ENCODE measurements at regions not wholly inside any gene's neighbourhood (a gene's known extent, or its start where the extent isn't known, plus 50 kb on each side); places are given as distances from the start of the nearest gene placed in this dataset.

GRCh38 chr14:39853441-39853840 lies 421.2 kb upstream of the FBXO33 start:
- in situ Hi-C loops (cut with HindIII; ENCODE audit: low sequenced_read_pairs): no loop called here

- in situ Hi-C loops (cut with HindIII; ENCODE audit: low sequenced_read_pairs): no loop called here
Observed at GRCh38 chr14:39851202-39851601, 419.0 kb upstream of the FBXO33 start.

- in situ Hi-C loops (cut with HindIII; ENCODE audit: low sequenced_read_pairs): no loop called here
Observed at GRCh38 chr14:39847852-39848251, 415.6 kb upstream of the FBXO33 start.

- in situ Hi-C loops (cut with HindIII; ENCODE audit: low sequenced_read_pairs): no loop called here
Observed at GRCh38 chr14:39847194-39847593, 415.0 kb upstream of the FBXO33 start.

GRCh38 chr14:39843881-39844280 lies 411.6 kb upstream of the FBXO33 start:
- in situ Hi-C loops (cut with HindIII; ENCODE audit: low sequenced_read_pairs): no loop called here

- in situ Hi-C loops (cut with HindIII; ENCODE audit: low sequenced_read_pairs): no loop called here
Observed at GRCh38 chr14:39841088-39841487, 408.9 kb upstream of the FBXO33 start.

- in situ Hi-C loops (cut with HindIII; ENCODE audit: low sequenced_read_pairs): no loop called here
Observed at GRCh38 chr14:39827901-39828655, 395.8 kb upstream of the FBXO33 start.

GRCh38 chr14:39812532-39813320 lies 380.5 kb upstream of the FBXO33 start:
- in situ Hi-C loops (cut with HindIII; ENCODE audit: low sequenced_read_pairs): no loop called here

GRCh38 chr14:39807271-39807670 lies 375.0 kb upstream of the FBXO33 start:
- in situ Hi-C loops (cut with HindIII; ENCODE audit: low sequenced_read_pairs): no loop called here

- in situ Hi-C loops (cut with HindIII; ENCODE audit: low sequenced_read_pairs): no loop called here
Observed at GRCh38 chr14:39784461-39784860, 352.2 kb upstream of the FBXO33 start.

- in situ Hi-C loops (cut with HindIII; ENCODE audit: low sequenced_read_pairs): no loop called here
Observed at GRCh38 chr14:39781466-39781865, 349.2 kb upstream of the FBXO33 start.

GRCh38 chr14:39773387-39774126 lies 341.3 kb upstream of the FBXO33 start:
- in situ Hi-C loops (cut with HindIII; ENCODE audit: low sequenced_read_pairs): no loop called here

GRCh38 chr14:39772627-39773026 lies 340.4 kb upstream of the FBXO33 start:
- in situ Hi-C loops (cut with HindIII; ENCODE audit: low sequenced_read_pairs): no loop called here

GRCh38 chr14:39768589-39768988 lies 336.4 kb upstream of the FBXO33 start:
- in situ Hi-C loops (cut with HindIII; ENCODE audit: low sequenced_read_pairs): no loop called here

- in situ Hi-C loops (cut with HindIII; ENCODE audit: low sequenced_read_pairs): no loop called here
Observed at GRCh38 chr14:39766397-39767000, 334.3 kb upstream of the FBXO33 start.

GRCh38 chr14:39765676-39766075 lies 333.4 kb upstream of the FBXO33 start:
- in situ Hi-C loops (cut with HindIII; ENCODE audit: low sequenced_read_pairs): no loop called here

- in situ Hi-C loops (cut with HindIII; ENCODE audit: low sequenced_read_pairs): no loop called here
Observed at GRCh38 chr14:39763402-39763890, 331.2 kb upstream of the FBXO33 start.

- in situ Hi-C loops (cut with HindIII; ENCODE audit: low sequenced_read_pairs): no loop called here
Observed at GRCh38 chr14:39762576-39763401, 330.6 kb upstream of the FBXO33 start.

- in situ Hi-C loops (cut with HindIII; ENCODE audit: low sequenced_read_pairs): no loop called here
Observed at GRCh38 chr14:39755269-39755878, 323.1 kb upstream of the FBXO33 start.

- in situ Hi-C loops (cut with HindIII; ENCODE audit: low sequenced_read_pairs): no loop called here
Observed at GRCh38 chr14:39740454-39740853, 308.2 kb upstream of the FBXO33 start.
